Astrocyte (in vitro differentiated cells and primary cell): ENCODE measurements at regions not wholly inside any gene's neighbourhood (a gene's known extent, or its start where the extent isn't known, plus 50 kb on each side); places are given as distances from the start of the nearest gene placed in this dataset.

ENCODE experiments used
- DNase-seq: peaks from one replicate; pipeline ENCODE4 v3.0.0-alpha.2; 2010; ENCODE audit warnings: low read depth
- FAIRE-seq: peaks from 2 replicates; lab custom pipeline; 2011; peaks lifted over from hg19 to GRCh38; lab: Jason Lieb, UNC
- H2AFZ ChIP-seq: 2 replicates; pipeline ENCODE4 v1.6.0; 2012; ENCODE audit warnings: low read depth, low read length, inconsistent platforms
- H3K27ac ChIP-seq: 2 replicates; pipeline ENCODE4 v1.5.1; 2011; ENCODE audit warnings: low read depth, low read length, inconsistent platforms
- H3K27me3 ChIP-seq: 2 replicates; pipeline ENCODE4 v1.6.0; 2011; ENCODE audit warnings: low read length, inconsistent platforms; ENCODE audit not compliant: insufficient read depth
- H3K36me3 ChIP-seq: 2 replicates; pipeline ENCODE4 v1.5.1; 2011; ENCODE audit warnings: low read length, inconsistent platforms; ENCODE audit not compliant: insufficient read depth
- H3K4me1 ChIP-seq: 2 replicates; pipeline ENCODE4 v1.5.1; 2011; ENCODE audit warnings: low read length, inconsistent platforms; ENCODE audit not compliant: insufficient read depth
- H3K4me2 ChIP-seq: 2 replicates; pipeline ENCODE4 v1.6.0; 2012; ENCODE audit warnings: low read length, inconsistent platforms
- H3K4me3 ChIP-seq: 2 replicates; pipeline ENCODE4 v1.5.1; 2011; ENCODE audit warnings: low read depth, mild to moderate bottlenecking, low read length, inconsistent platforms; ENCODE audit not compliant: insufficient read depth
- H3K79me2 ChIP-seq: 2 replicates; pipeline ENCODE4 v1.6.0; 2012; ENCODE audit warnings: mild to moderate bottlenecking, low read length, inconsistent platforms; ENCODE audit not compliant: insufficient read depth
- H3K9ac ChIP-seq: 2 replicates; pipeline ENCODE4 v1.6.0; 2012; ENCODE audit warnings: mild to moderate bottlenecking, low read length, inconsistent platforms
- H3K9me3 ChIP-seq: 2 replicates; pipeline ENCODE4 v1.5.1; 2012; ENCODE audit warnings: low read depth, mild to moderate bottlenecking, low read length, inconsistent platforms; ENCODE audit not compliant: insufficient read depth
- H4K20me1 ChIP-seq: 2 replicates; pipeline ENCODE4 v1.6.0; 2012; ENCODE audit warnings: low read length, inconsistent platforms; ENCODE audit not compliant: insufficient read depth
- H3K27ac Mint-ChIP-seq: one replicate; pipeline ENCODE4 v1.8.0; 2021; ENCODE audit warnings: mild to moderate bottlenecking, mixed read lengths; ENCODE audit not compliant: unreplicated experiment
- H3K27me3 Mint-ChIP-seq: one replicate; pipeline ENCODE4 v1.8.0; 2021; ENCODE audit warnings: low read depth, mixed read lengths; ENCODE audit not compliant: unreplicated experiment
- H3K36me3 Mint-ChIP-seq: one replicate; pipeline ENCODE4 v1.8.0; 2021; ENCODE audit warnings: low read depth, mixed read lengths; ENCODE audit not compliant: unreplicated experiment
- H3K4me1 Mint-ChIP-seq: one replicate; pipeline ENCODE4 v1.8.0; 2021; ENCODE audit warnings: low read depth, mixed read lengths; ENCODE audit not compliant: unreplicated experiment
- H3K4me3 Mint-ChIP-seq: one replicate; pipeline ENCODE4 v1.8.0; 2021; ENCODE audit warnings: mild to moderate bottlenecking, moderate library complexity, mixed read lengths; ENCODE audit not compliant: unreplicated experiment
- H3K9me3 Mint-ChIP-seq: one replicate; pipeline ENCODE4 v1.8.0; 2021; ENCODE audit warnings: mild to moderate bottlenecking, mixed read lengths; ENCODE audit not compliant: unreplicated experiment
- EZH2 ChIP-seq: IDR thresholded peaks from 2 replicates; pipeline ENCODE4 v1.6.1; 2012; ENCODE audit warnings: mild to moderate bottlenecking, low read length, inconsistent platforms; ENCODE audit not compliant: insufficient read depth
- TF ChIP-seq, protein P1 (sequence below): IDR thresholded peaks from 2 replicates; pipeline ENCODE4 v1.5.1; 2011; ENCODE audit warnings: low read depth, mild to moderate bottlenecking, inconsistent platforms, low read length, moderate library complexity; ENCODE audit not compliant: insufficient read depth

DNA sequence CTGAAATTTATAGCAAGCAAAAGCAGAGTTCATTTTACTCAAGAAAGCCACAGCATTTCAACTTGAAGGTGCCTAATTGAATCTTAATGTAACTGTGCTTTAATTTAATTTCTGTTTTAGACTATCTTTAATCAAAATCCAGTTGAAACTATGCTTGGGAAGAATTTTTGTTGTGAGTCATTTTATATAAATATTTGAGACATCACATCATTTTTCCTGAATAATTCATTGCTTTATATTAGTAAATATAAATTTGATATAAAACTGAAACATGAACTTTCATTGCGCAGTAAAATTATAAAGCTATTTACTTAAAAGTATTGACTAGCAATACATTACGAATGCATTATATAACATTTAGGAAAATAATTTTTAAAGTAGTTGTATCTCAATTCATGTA, 1937.1 kb upstream of the CDH9 start:
- Mint-ChIP-seq H3K9me3 (peaks cover 4% of the 10 kb centered on the region), H3K36me3 (no peaks in the 10 kb centered on the region), H3K4me1 (no peaks in the 10 kb centered on the region), H3K27ac (no peak overlapping the region), H3K4me3 (no peak overlapping the region), H3K27me3 (no peaks in the 10 kb centered on the region)
- H3K4me1 ChIP-seq = no peaks in the 10 kb centered on the region
- no peak overlapping the region for H3K4me2 ChIP-seq
- H3K36me3 ChIP-seq = no peaks in the 10 kb centered on the region
- DNase-seq = no peak
- no peaks in the 10 kb centered on the region for H3K9me3 ChIP-seq
- FAIRE-seq = no peak
- H3K9ac ChIP-seq = no peak overlapping the region
- H3K27ac ChIP-seq = no peak overlapping the region
- H2AFZ ChIP-seq = no peak overlapping the region
- H4K20me1 ChIP-seq = no peaks in the 10 kb centered on the region
- H3K79me2 ChIP-seq = no peaks in the 10 kb centered on the region
- TF ChIP-seq, protein P1, sequence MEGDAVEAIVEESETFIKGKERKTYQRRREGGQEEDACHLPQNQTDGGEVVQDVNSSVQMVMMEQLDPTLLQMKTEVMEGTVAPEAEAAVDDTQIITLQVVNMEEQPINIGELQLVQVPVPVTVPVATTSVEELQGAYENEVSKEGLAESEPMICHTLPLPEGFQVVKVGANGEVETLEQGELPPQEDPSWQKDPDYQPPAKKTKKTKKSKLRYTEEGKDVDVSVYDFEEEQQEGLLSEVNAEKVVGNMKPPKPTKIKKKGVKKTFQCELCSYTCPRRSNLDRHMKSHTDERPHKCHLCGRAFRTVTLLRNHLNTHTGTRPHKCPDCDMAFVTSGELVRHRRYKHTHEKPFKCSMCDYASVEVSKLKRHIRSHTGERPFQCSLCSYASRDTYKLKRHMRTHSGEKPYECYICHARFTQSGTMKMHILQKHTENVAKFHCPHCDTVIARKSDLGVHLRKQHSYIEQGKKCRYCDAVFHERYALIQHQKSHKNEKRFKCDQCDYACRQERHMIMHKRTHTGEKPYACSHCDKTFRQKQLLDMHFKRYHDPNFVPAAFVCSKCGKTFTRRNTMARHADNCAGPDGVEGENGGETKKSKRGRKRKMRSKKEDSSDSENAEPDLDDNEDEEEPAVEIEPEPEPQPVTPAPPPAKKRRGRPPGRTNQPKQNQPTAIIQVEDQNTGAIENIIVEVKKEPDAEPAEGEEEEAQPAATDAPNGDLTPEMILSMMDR = no peak
- no peak for TF ChIP-seq EZH2
- H3K4me3 ChIP-seq = no peak overlapping the region
- H3K27me3 ChIP-seq = no peaks in the 10 kb centered on the region

DNA sequence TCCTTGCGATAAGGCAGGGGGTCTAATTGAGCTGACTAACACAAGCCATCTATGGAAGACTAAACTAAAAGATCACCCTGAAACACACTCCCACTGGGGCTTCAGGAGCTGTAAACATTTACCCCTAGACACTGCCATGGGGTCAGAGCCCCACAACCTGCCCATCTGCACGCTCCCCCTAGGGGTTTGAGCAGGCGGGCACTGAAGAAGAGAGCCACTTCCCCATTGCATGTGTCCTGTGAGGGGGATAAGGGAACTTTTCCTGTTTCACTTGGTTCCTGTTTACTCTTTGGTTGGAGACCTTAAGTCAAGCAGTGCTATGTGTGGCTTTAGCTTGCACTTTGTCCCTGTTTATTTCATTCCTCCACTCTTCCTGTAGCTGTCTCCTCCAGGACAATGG, 1929.5 kb upstream of the CDH9 start:
- Mint-ChIP-seq H3K27ac (no peak overlapping the region), H3K27me3 (no peaks in the 10 kb centered on the region), H3K4me1 (no peaks in the 10 kb centered on the region), H3K9me3 (no peaks in the 10 kb centered on the region), H3K36me3 (no peaks in the 10 kb centered on the region), H3K4me3 (no peak overlapping the region)
- no peak for TF ChIP-seq EZH2
- TF ChIP-seq, protein P1 = no peak
- Histone ChIP-seq H3K27me3 (no peaks in the 10 kb centered on the region), H3K27ac (no peak overlapping the region), H3K9me3 (no peaks in the 10 kb centered on the region), H2AFZ (no peak overlapping the region), H3K79me2 (no peaks in the 10 kb centered on the region), H4K20me1 (no peaks in the 10 kb centered on the region), H3K4me3 (no peak overlapping the region), H3K4me1 (no peaks in the 10 kb centered on the region), H3K9ac (no peak overlapping the region), H3K4me2 (no peak overlapping the region), H3K36me3 (no peaks in the 10 kb centered on the region)
- FAIRE-seq (no peak), DNase-seq (no peak)

DNA sequence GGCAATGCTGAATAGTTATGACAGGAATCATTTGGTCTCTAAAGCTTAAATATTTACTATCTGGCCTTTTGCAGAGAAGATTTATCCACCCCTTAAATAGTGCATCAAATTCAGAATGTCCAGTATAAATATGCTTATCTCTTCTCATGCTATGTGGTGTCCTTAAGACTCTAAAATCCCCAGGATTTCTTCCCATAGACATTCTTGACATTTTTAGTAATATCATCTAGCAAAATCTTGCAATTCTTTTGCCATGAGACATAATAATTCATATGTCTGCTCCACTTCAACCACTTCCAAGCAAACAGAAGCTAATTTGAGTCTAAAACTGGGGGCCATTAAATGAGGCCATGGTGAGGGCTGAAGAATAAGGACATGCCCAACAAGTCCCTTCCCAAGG, 1923.4 kb upstream of the CDH9 start:
- Mint-ChIP-seq H3K36me3 (no peaks in the 10 kb centered on the region), H3K4me3 (no peak overlapping the region), H3K9me3 (no peaks in the 10 kb centered on the region), H3K27me3 (no peaks in the 10 kb centered on the region), H3K27ac (no peak overlapping the region), H3K4me1 (peaks cover 3% of the 10 kb centered on the region)
- H3K4me3 ChIP-seq = no peak overlapping the region
- H3K79me2 ChIP-seq = no peaks in the 10 kb centered on the region
- no peak overlapping the region for H3K9ac ChIP-seq
- FAIRE-seq (no peak), DNase-seq (no peak)
- no peaks in the 10 kb centered on the region for H3K36me3 ChIP-seq
- no peaks in the 10 kb centered on the region for H4K20me1 ChIP-seq
- no peaks in the 10 kb centered on the region for H3K27me3 ChIP-seq
- no peak for TF ChIP-seq EZH2
- TF ChIP-seq, protein P1 = no peak
- H3K4me1 ChIP-seq = peaks cover 4% of the 10 kb centered on the region
- no peak overlapping the region for H3K4me2 ChIP-seq
- no peak overlapping the region for H3K27ac ChIP-seq
- H3K9me3 ChIP-seq = no peaks in the 10 kb centered on the region
- H2AFZ ChIP-seq = no peak overlapping the region
